ENCODE measurements at regions not wholly inside any gene's neighbourhood (a gene's known extent, or its start where the extent isn't known, plus 50 kb on each side); places are given as distances from the start of the nearest gene placed in this dataset.

DNA sequence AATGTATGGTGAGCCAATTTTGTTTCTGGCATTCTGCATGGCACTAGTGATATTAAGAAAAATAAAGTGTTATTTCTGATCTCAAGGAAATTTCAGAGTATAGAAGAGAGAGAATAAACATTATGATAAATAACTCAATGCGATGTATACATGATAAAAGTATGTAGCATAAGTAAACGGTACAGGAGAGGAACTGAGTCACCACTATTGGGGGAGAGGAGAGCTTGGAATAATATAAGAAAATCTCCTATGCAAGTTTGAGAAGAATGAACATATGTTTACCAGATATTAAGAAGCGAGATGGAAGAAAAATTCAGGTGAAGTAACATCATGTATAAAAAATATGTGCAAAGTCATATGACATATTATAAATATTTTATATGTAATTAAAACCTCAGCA, 1230.3 kb upstream of the CITED2 start:
- DNase-seq = no peak

DNA sequence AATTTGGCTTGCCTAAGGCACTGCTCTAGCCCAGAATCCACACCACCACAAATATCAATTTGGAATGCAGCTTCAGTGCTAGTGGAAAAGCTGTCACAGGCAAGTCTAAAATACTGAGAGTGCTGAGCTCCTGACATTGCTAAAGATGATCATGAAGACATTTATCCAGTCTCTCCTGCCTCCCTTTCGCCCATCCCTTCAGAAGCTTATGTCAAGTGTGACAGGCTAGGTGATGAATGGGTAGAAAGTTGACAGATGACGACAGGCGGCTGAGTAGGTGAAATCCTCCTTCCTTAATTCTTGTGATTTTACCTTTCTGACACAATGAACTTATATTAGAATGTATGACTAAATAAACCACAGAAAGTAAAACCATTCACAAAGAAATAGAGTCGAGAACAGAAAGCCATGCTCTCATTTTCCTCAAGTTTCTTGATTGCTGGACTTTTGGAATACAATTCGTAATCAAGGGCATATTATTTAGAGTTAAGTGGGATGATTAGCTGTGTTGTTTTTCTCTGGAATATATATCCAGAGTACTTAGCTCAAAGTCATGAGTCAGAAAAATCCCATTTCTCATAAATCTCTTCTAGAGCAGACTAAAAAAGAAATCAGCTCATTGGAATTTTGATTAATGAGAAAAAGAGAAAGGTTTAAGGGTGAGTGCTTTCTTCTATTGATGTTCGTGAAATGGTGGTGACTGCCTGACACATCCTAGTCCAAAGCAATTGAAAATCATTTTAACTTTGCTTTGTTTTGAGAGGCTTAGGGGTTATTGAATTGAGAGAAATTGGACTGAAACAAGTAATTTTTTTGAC, 1228.2 kb upstream of the CITED2 start:
- no peak for DNase-seq

DNA sequence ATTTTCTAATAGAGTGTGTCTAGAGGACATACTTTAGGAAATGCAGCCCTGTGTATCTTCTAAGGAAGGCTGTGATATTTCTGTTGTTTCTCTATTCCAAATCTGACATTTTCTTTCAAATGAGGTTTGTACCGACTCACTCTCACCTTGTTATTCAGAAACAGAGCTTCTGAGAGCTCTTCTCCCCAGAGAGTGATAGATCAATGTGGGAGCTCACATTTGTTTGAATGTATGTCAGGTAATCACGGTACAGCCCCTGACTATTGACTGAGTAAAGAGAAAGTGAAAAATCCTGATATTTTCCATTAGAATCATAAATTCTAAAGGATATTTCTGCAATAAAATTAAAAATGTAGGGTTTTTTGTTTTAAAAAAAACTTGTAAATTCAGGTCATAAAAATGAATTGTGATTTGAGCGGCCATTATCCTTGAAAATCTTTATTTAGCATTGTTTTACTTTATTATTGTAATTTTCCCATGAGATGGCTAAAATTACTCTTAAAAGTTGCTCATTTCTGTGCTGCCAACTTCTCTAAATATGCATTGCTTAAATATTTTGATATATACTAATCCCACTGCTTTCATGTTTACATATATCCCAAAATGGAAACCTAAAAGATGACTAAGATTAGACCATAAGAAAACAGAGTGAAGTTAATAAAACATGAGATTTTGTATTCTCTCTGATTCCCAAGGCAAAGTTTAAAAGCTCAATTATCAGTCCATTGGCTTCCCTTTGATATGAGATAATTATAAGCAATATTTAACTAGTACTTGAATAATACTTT, 1226.8 kb upstream of the CITED2 start:
- DNase-seq = no peak

DNA sequence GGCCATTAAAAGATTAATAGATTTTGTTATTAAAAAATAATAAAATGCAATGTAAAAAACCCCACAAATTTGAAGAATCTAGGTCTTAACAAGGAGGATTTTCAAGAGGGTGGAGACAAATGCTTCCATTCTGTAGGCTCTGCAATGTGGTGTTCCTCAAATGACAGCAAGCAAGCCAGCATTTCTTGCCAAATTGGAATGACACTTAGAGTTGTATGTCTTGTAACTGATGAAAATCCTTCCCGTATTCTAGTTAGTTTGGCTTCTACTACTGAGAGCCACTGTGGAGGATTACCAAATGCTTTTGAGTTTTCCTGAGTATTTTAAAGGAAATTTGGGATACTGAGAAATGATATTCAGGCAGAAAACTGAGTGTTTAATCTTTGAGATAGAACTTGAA, 1225.5 kb upstream of the CITED2 start:
- no peak for DNase-seq

- DNase-seq = no peak
Measured at GRCh38 chr6:140597181-140597580, 1222.7 kb upstream of the CITED2 start.

- no peak for DNase-seq
Measured at GRCh38 chr6:140594806-140595128, 1220.3 kb upstream of the CITED2 start.

- DNase-seq = no peak
Measured at GRCh38 chr6:140592877-140593276, 1218.4 kb upstream of the CITED2 start.

DNA sequence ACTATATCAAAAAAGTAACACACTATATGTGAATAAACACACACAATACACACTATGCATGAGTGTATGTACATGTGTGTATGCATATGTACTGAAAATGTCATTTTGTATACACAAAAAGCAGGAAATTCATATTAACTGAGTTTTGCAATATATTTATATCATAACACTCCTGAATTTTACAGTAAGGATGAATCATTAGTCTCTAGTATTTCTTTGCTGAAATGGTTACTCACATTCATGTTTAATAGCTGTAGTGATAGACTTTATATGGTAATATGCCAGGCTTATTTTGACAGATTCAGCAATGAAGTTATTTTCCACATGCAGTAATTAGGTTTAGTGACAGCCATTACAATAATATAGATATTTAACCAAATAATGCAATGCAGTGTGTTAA, 1216.2 kb upstream of the CITED2 start:
- no peak for DNase-seq

GRCh38 chr6:140586426-140587061, 1212.1 kb upstream of the CITED2 start:
- DNase-seq = peak; percentile 38 to 46

- DNase-seq = no peak
Measured at GRCh38 chr6:140581601-140582000, 1207.2 kb upstream of the CITED2 start.

GRCh38 chr6:140579918-140580317, 1205.5 kb upstream of the CITED2 start:
- no peak for DNase-seq

GRCh38 chr6:140576004-140576555, 1201.6 kb upstream of the CITED2 start:
- no peak for DNase-seq

GRCh38 chr6:140572867-140573266, 1198.4 kb upstream of the CITED2 start:
- no peak for DNase-seq

- no peak for DNase-seq
Measured at GRCh38 chr6:140572129-140572528, 1197.7 kb upstream of the CITED2 start.

GRCh38 chr6:140571145-140571544, 1196.7 kb upstream of the CITED2 start:
- DNase-seq = no peak

DNA sequence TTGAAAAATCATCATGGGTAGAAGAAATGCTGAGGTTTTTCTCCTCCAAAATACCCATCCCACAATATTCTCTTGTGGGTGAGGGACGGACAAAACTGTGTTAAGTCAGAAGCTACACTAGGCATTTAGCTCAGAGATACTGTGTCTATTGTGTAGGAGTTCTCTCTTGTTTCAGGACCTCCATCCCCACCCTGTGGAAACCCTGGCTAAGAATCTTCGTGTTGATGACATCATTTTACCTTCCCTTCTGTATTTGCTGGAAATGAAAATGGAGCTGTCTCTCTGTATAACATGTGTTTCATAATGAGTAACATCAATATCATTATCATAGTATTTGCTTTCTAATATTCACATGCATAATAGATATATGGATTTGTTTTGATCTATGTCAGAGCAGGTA, 1193.0 kb upstream of the CITED2 start:
- DNase-seq = no peak

DNA sequence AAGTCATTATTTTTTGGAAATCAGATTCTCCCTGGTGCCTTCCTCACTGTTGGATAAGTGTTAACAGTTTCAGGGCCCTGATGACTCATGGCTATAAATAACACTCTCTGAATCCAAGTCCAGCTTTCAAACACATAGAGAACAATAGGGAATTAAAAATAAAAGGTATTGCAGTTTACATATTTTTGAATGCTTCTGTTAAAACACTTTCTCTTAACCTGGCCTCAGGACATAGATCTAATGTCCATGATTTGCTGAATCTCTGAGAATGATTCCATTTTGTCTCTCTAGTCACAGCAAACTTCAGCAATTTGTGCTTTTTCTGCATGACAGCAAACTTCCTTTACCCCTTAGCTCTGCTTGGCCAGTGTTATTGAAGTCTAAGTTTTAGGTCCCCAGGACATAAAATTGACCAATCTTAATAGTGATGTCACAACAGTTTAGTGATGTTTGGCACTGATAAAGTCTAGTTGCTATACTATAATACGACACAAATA, 1192.4 kb upstream of the CITED2 start:
- DNase-seq = no peak

DNA sequence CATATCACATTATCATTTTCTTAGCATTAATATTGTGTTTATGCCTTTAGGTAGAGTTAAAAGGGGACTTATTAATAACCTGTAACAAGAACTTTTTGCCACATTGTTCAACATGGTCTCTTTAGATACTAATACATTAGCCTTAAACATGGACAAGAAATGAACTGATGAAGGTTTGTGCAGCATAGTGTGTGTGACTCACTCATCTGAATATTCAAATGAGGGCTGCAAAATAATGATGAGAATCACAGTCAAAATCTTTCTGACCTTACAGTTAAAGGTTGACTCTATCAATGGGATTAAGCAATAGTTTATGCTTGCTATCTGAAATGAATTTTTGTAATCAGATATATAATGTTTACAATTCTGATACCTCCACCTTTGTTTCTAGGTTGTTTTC, 1189.3 kb upstream of the CITED2 start:
- DNase-seq = no peak

- no peak for DNase-seq
Measured at GRCh38 chr6:140561701-140562100, 1187.3 kb upstream of the CITED2 start.

- no peak for DNase-seq
Measured at GRCh38 chr6:140560671-140561070, 1186.2 kb upstream of the CITED2 start.

DNA sequence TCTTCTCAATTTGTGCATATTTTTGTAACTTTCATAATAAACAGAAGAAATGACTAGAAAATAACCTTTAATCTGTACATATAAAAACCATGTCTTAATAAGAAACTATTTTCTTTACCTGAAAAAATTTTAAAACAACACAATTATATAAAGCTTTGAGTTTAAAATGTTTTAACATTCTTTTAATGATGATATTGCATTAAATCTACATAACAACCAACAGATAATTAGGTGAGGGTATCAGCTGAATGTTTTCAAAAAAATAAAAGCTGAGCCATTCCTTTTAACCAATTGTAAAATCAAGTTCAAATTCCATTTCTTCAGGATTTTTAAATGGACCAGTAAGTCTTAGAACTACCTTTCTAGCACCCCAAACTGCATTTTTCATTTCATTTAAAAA, 1185.0 kb upstream of the CITED2 start:
- no peak for DNase-seq

DNA sequence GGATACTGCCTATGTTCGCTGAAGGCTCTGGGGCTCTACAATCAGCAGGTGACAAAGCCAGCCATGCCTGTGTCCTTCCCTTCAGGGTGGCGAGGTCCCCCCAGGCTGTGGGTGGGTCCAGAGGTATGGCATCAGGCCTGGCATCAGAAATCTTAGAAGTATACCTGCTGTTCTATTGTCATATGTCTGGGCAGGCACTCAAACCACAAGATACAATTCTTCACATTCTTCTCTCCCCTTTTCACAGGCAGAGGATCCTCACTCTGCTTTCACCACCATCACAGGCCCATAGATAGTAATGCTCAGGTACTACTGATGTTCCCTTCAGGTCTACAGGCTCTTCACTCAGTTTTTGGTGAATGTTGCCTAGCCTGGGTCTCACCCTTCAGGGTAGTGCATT, 1180.0 kb upstream of the CITED2 start:
- no peak for DNase-seq

GRCh38 chr6:140548366-140548765, 1173.9 kb upstream of the CITED2 start:
- no peak for DNase-seq

DNA sequence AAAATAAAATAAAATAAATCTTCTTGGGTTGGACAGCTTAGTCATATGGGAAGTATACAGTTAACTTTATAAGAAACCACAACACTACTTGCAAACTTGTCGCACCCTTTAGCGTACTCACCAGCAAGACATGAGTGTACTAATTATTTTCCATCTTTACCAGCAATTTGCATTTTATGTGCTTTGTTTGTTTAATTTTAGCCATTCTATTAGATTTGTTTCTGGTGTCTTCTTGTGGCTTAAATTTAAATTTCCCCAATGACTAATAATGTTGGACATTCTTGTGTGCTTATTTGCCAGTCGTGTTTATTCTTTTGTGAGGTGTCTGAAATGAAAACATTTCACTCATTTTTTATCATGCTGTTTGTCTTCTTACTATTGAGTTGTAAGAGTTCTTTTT, 1172.2 kb upstream of the CITED2 start:
- no peak for DNase-seq

Measured in activated T-cell treated with anti-CD3 and anti-CD28 coated beads, Interleukin-2, amount 50 U/mL, for 48 hours (primary cell).